Esophagus squamous epithelium (tissue), 5 donors: ENCODE measurements at regions not wholly inside any gene's neighbourhood (a gene's known extent, or its start where the extent isn't known, plus 50 kb on each side); places are given as distances from the start of the nearest gene placed in this dataset.
"Not testable (repeated sequence)": the region's sequence is repeated elsewhere in the genome, so short reads cannot be mapped to it uniquely, and the experiment has no call there.

ENCODE experiments used
- DNase-seq: peaks from one replicate; lab custom pipeline; 2025; lab: John Stamatoyannopoulos, UW
- H3K27ac ChIP-seq, 4 donors: fragments of 200-600 bp; sonication (generic); one replicate each; pipeline ENCODE4 v1.5.1; 2016 to 2019; ENCODE audit warnings: mild to moderate bottlenecking in 1 of 4
- H3K27me3 ChIP-seq, 4 donors: fragments of 200-600 bp; sonication (generic); 1 replicate in 3 of 4; 2 replicates in 1 of 4; pipeline versions ENCODE4 v1.5.1 to v1.6.0; 2017 to 2021; ENCODE audit warnings: antibody characterized with exemption in 1 of 4
- H3K36me3 ChIP-seq, 3 donors: fragments of 200-600 bp; sonication (generic); one replicate each; pipeline ENCODE4 v1.5.1; 2016 to 2019
- H3K4me1 ChIP-seq, 3 donors: fragments of 200-600 bp; sonication (generic); one replicate each; pipeline ENCODE4 v1.5.1; 2017 to 2019
- H3K4me3 ChIP-seq, 4 donors: fragments of 200-600 bp; sonication (generic); 1 replicate in 3 of 4; 2 replicates in 1 of 4; pipeline ENCODE4 v1.5.1; 2016 to 2019; ENCODE audit warnings: mild to moderate bottlenecking in 2 of 4, moderate library complexity in 1 of 4
- H3K9me3 ChIP-seq, 3 donors: fragments of 200-600 bp; sonication (generic); one replicate each; pipeline ENCODE4 v1.5.1; 2016 to 2019
- CTCF ChIP-seq, 6 experiments: fragments of 450-650 bp in 4 of 6; fragments of 200-600 bp in 2 of 6; sonication (generic) in 2 of 6; IDR thresholded peaks; one replicate each; pipeline ENCODE4 v1.5.1; 2016 to 2019; ENCODE audit warnings: antibody characterized with exemption in 6 of 6, mild to moderate bottlenecking in 4 of 6, moderate library complexity in 4 of 6
- POLR2A ChIP-seq, 4 donors: fragments of 450-650 bp; IDR thresholded peaks; one replicate each; pipeline ENCODE4 v1.6.1; 2017; ENCODE audit warnings: antibody characterized with exemption in 4 of 4, mild to moderate bottlenecking in 4 of 4, moderate library complexity in 3 of 4
- WGBS, 2 donors: methylation state at CpG; one replicate each; pipeline ENCODE4 v1.1.5; 2018; 5-methylcytosine and 5-hydroxymethylcytosine counted together
- intact Hi-C: fragments of 100-400 bp; cut with DNase I; formaldehyde crosslinking; loops from one replicate; pipeline ENCODE4 v1.15.0; 2022
- donor health status: DM: yes; HTN: yes; CAD: no.

GRCh38 chr10:71912431-71912830 is 51.8 kb upstream of the CHST3 start:
- H3K36me3 ChIP-seq, result no peaks in the 10 kb centered on the region
- DNase-seq, result no peak
- H3K4me1 ChIP-seq, result no peaks in the 10 kb centered on the region
- no peak overlapping the region for H3K4me3 ChIP-seq
- no peaks in the 10 kb centered on the region for H3K9me3 ChIP-seq
- TF ChIP-seq POLR2A (IDR thresholded peaks at IDR 0.05), result no peak
- TF ChIP-seq CTCF (IDR thresholded peaks at IDR 0.05), result peak in 1 of 6 experiments; percentile 27
- no peak overlapping the region for H3K27ac ChIP-seq
- H3K27me3 ChIP-seq, result no peaks in the 10 kb centered on the region
- intact Hi-C loops, result no loop called here
- 88 to 100% methylated on average over 2 of the region's 2 CpGs for WGBS, 2 donors

- 56 to 72% methylated on average over 6 to 8 of the region's 10 CpGs for WGBS, 2 donors
- TF ChIP-seq CTCF (IDR thresholded peaks at IDR 0.05), result no peak
- TF ChIP-seq POLR2A (IDR thresholded peaks at IDR 0.05), result no peak
- Histone ChIP-seq H3K36me3 (no peaks in the 10 kb centered on the region), H3K27me3 (no peaks in the 10 kb centered on the region), H3K27ac (no peak overlapping the region), H3K4me3 (no peak overlapping the region), H3K4me1 (no peaks in the 10 kb centered on the region), H3K9me3 (no peaks in the 10 kb centered on the region)
- no peak for DNase-seq
- intact Hi-C loops, result no loop called here
These were observed 52.8 kb upstream of the CHST3 start for GRCh38 chr10:71911296-71911953.

- Histone ChIP-seq H3K36me3 (no peaks in the 10 kb centered on the region), H3K27ac (no peak overlapping the region), H3K4me3 (no peak overlapping the region), H3K4me1 (no peaks in the 10 kb centered on the region), H3K27me3 (no peaks in the 10 kb centered on the region), H3K9me3 (no peaks in the 10 kb centered on the region)
- TF ChIP-seq POLR2A (IDR thresholded peaks at IDR 0.05), result no peak
- no peak for TF ChIP-seq CTCF (IDR thresholded peaks at IDR 0.05)
- WGBS, 2 donors, result 79 to 87% methylated on average over 8 of the region's 8 CpGs
- DNase-seq, result no peak
- intact Hi-C loops, result no loop called here
These were observed 54.7 kb upstream of the CHST3 start for GRCh38 chr10:71909399-71910083.

- intact Hi-C loops, result no loop called here
- H3K27ac ChIP-seq, result no peak overlapping the region
- no peak for DNase-seq
- 73 to 89% methylated on average over 5 of the region's 5 CpGs for WGBS, 2 donors
- no peaks in the 10 kb centered on the region for H3K4me1 ChIP-seq
- no peaks in the 10 kb centered on the region for H3K9me3 ChIP-seq
- no peaks in the 10 kb centered on the region for H3K27me3 ChIP-seq
- H3K4me3 ChIP-seq, result no peak overlapping the region
- TF ChIP-seq POLR2A (IDR thresholded peaks at IDR 0.05) (no peak), CTCF (IDR thresholded peaks at IDR 0.05) (no peak)
- H3K36me3 ChIP-seq, result no peaks in the 10 kb centered on the region
These were observed 55.2 kb upstream of the CHST3 start for GRCh38 chr10:71908998-71909397.

- no peaks in the 10 kb centered on the region for H3K36me3 ChIP-seq
- H3K27me3 ChIP-seq, result no peaks in the 10 kb centered on the region
- H3K9me3 ChIP-seq, result no peaks in the 10 kb centered on the region
- H3K27ac ChIP-seq, result no peak overlapping the region
- 100% methylated on average over 1 of the region's 1 CpG for WGBS, 2 donors
- no peak for TF ChIP-seq CTCF (IDR thresholded peaks at IDR 0.05)
- no peak for TF ChIP-seq POLR2A (IDR thresholded peaks at IDR 0.05)
- no peak for DNase-seq
- intact Hi-C loops, result no loop called here
- H3K4me3 ChIP-seq, result no peak overlapping the region
- no peaks in the 10 kb centered on the region for H3K4me1 ChIP-seq
These were observed 54.1 kb upstream of the PSAP start for GRCh38 chr10:71905164-71905563.

- intact Hi-C loops, H3K36me3 ChIP-seq, H3K27ac ChIP-seq, H3K4me1 ChIP-seq, DNase-seq, H3K9me3 ChIP-seq, H3K4me3 ChIP-seq, H3K27me3 ChIP-seq: not testable (repeated sequence)
- WGBS, 2 donors, result 57 to 60% methylated on average over 12 to 13 of the region's 13 CpGs
These were observed 52.7 kb upstream of the PSAP start for GRCh38 chr10:71903636-71904250.
